ENCODE measurements at regions not wholly inside any gene's neighbourhood (a gene's known extent, or its start where the extent isn't known, plus 50 kb on each side); places are given as distances from the start of the nearest gene placed in this dataset.

DNA sequence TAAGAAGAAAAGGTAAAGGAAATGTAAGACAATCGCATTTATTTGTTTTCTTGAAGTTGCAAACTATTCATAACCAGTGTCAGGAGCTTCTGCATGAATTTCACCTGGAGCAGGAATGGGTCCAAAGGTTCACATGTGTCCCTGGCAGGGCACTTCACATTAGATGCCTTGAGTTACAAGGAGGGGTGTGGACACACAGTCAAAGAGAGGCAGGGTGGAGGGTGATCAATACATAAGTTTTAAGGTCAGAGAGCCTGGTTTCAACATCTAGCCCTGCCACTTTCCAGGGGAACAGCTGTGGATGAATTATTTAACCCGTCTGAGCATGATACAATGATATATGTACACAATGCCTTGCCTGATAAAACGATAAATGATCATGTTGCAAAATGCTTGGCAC is 321.4 kb downstream of the CYP26B1 start:
- TF ChIP-seq, protein P1, sequence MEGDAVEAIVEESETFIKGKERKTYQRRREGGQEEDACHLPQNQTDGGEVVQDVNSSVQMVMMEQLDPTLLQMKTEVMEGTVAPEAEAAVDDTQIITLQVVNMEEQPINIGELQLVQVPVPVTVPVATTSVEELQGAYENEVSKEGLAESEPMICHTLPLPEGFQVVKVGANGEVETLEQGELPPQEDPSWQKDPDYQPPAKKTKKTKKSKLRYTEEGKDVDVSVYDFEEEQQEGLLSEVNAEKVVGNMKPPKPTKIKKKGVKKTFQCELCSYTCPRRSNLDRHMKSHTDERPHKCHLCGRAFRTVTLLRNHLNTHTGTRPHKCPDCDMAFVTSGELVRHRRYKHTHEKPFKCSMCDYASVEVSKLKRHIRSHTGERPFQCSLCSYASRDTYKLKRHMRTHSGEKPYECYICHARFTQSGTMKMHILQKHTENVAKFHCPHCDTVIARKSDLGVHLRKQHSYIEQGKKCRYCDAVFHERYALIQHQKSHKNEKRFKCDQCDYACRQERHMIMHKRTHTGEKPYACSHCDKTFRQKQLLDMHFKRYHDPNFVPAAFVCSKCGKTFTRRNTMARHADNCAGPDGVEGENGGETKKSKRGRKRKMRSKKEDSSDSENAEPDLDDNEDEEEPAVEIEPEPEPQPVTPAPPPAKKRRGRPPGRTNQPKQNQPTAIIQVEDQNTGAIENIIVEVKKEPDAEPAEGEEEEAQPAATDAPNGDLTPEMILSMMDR (IDR thresholded peaks at IDR 0.05; ENCODE audit: low read depth, low read length) = no peak
- DNase-seq (ENCODE audit: extremely low read depth, low read depth) = no peak

DNA sequence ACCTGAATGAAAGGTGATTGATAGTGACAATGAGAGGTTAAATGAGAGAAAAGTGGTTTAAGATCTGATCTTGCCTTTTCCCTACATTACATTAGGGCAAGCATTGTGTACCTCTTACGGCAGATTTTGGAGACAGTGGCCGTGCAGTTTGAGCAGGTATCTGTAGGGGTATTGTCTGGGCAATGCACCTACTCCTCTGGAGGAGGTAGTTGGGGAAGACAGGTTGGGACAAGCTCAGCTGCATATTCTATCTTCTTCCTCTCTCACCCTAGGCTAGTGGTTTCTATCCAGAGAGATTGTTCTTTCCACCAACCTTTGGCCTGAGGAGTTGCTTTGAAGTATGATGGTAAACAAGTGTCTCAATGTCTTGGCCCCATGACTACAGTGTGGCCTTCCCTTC is 323.2 kb downstream of the CYP26B1 start:
- TF ChIP-seq, protein P1 (IDR thresholded peaks at IDR 0.05; ENCODE audit: low read depth, low read length) = no peak
- no peak for DNase-seq (ENCODE audit: extremely low read depth, low read depth)

DNA sequence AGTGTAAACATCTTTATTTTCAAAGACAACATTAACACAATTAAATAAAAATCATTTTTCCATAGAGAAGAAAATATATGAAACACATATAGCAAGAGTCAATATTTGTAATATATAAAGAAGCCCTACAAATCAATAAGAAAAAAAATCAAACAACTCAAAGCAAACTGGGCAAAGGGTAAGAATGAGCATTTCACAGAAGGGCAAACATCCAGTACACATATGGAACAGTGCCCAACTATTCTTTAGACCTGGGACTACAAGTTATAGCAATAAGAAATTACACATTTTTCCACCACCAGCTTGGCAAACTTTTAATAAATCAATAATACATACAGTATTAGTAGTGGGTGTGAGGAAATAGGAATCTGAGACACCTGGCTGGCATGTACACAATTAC is 324.1 kb downstream of the CYP26B1 start:
- no peak for DNase-seq (ENCODE audit: extremely low read depth, low read depth)
- TF ChIP-seq, protein P1 (IDR thresholded peaks at IDR 0.05; ENCODE audit: low read depth, low read length) = no peak

DNA sequence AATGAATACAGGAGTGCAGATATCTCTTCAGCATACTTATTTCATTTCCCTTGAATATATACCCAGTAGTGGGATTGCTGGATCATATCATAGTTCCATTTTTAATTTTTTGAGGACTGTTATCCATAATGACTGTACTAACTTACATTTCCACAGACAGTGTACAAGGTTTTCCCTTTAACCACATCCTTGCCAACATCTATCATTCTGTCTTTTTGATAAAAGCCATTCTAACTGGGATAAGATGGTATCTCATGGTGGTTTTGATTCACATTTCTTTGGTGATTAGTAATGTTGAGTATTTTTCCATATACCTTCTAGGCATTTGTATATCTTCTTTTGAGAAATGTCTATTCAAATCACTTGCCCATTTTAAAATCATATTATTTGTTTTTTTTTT is 325.2 kb downstream of the CYP26B1 start:
- DNase-seq (ENCODE audit: extremely low read depth, low read depth) = no peak

DNA sequence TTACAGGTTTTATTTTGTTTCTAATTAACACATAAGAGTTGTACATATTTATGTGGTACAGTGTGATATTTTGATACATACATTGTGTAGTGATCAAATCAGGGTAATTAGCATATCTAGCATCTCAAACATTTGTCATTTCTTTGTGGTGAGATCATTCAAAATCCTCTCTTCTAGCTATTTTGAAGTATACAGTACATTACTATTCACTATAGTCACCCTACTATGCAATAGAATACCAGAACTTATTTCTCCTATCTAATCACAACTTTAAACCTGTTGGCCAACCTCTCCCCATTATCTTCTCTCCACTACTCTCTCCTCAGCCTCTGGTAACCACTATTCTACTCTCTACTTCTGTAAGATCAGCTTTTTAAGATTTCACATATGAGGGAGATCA is 325.8 kb downstream of the CYP26B1 start:
- TF ChIP-seq, protein P1 (IDR thresholded peaks at IDR 0.05; ENCODE audit: low read depth, low read length) = no peak
- DNase-seq (ENCODE audit: extremely low read depth, low read depth) = no peak

More for the DNA sequence above, 325.2 kb downstream of the CYP26B1 start:
- TF ChIP-seq, protein P1 (IDR thresholded peaks at IDR 0.05; ENCODE audit: low read depth, low read length) = no peak

DNA sequence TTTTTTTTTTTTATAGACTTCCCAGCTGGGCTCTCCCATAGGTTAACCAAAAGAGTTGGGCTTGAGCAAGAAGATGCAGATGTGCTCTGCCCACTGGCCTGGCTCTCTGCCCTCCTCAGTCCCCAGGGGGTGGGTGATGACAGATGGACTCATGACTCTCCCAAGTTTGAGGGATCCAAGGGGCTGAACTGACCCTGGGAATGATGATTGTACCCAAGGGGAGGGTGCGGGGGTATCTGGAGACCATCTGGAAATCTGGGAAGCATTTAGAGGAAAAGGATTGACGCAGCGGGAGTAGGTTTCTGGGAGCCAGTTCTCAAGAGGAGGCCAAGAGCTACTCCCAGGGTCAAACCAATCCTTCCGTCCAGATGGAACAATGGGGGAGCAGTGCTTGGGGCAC is 330.8 kb downstream of the CYP26B1 start:
- DNase-seq (ENCODE audit: extremely low read depth, low read depth) = no peak
- TF ChIP-seq, protein P1 (IDR thresholded peaks at IDR 0.05; ENCODE audit: low read depth, low read length) = no peak

DNA sequence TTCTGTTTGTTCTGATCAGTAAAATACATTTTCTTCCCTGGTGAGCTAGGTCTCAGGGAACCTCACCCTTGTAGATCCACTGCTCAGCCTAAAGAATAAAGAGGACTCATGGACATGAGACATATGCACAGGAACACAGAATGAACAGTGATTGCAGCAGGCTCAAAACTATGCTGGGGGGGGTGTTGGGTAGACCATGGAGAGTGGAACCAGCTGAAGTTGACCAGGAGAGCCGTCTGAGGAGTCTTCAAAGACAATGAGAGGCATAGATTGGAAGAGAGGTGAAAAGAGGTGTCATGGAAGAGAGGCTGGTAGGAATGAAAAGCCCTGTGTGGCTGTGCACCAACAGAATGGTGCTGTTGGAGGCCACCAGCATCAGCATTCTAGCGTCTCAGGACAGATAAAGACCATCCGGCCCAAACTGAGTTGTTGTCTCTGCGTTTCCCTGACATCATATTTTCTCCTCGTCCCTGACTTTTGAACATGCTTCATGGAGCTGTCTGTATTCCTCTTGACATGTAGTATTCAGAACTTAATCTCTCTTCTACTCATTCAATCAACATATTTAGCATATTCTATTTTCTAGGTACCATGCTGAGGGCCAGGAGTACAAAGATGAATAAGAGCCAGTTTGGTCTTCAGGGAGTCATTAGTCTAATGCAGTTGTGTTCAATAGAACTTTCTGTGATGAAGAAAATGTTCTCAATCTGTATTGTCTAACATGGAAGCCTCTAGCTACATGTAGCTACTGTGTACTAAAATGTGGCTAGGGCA is 331.8 kb downstream of the CYP26B1 start:
- no peak for DNase-seq (ENCODE audit: extremely low read depth, low read depth)
- TF ChIP-seq, protein P1 (IDR thresholded peaks at IDR 0.05; ENCODE audit: low read depth, low read length) = no peak

Measured in AG09319 (cell line).